UCSD-AML1 (cell line): ENCODE measurements at regions not wholly inside any gene's neighbourhood (a gene's known extent, or its start where the extent isn't known, plus 50 kb on each side); places are given as distances from the start of the nearest gene placed in this dataset.
"Not testable (repeated sequence)": the region's sequence is repeated elsewhere in the genome, so short reads cannot be mapped to it uniquely, and the experiment has no call there.

ENCODE experiments used
- DNase-seq: peaks from one replicate; lab custom pipeline; 2025; ENCODE audit not compliant: unreplicated experiment; lab: John Stamatoyannopoulos, UW

DNA sequence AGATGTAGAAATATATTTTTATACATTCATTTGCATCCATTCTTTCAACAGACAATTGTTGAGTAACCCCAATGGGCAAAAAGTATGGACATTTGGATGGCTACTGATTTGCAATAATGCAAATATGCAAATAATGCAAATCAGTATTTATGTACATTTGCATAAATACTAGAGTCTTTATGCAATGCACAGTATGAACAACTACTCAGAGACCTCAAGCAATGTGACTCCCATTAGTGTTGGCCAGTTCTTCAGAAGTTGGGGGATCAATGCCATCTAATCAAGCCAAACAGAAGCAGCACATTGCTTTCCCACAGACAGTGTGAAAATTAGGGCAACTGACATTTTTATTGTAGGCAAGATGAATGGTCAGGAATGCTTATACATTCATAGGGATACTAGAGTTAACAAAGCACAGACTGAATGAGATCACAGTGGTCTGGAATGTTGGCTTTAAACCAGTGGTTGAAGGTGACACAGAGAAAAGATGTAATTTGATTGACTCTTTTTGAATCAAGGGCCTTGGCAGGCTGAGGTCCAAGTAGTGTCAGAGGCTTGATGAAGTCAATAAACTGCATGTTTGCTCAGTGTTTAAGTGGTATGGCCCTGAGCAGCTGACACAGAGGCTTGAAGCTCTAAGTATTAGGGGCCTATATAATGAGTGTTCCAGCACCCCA lies 256.6 kb downstream of the CTH start:
- DNase-seq: no peak

DNA sequence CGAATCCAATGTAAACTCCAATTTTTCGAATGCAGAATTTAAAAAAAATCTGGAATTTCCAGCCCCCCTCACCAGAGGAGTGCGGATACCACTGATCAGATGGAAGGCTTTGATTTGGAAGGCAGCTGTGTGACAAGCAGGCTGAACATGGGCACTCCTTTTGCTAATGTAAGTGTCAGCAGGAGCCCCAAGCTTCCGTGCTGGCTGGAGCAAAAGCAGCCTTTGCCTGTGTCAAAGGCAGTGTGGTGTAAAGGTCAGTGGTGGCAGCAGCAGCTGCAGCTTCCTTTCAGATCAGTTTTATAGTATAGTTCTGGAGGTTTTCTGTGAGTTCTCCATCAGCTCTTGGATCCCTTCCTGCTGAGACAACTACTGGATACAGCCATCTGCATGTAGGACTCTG lies 259.9 kb downstream of the CTH start:
- DNase-seq: no peak

DNA sequence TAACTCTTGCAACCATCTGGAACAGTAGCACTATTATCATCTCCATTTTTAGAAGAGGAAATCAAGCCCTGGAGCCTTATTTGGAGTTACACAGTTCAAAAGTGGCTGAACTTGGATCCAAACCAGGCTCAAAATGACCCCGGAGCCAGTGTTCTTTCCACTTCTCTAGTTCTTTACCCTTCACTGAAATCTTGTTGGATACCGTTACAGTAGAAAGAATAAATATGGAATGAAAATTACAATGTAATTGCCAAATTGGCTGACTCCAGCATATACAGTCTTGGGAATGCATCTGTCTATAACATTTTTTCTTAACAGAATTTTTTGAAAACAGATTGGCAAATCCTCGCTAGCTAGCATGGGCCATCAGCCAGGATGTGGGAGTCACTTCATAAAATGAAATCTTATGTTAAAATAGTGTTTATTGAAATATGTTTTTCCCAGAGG lies 261.4 kb downstream of the CTH start:
- no peak for DNase-seq

DNA sequence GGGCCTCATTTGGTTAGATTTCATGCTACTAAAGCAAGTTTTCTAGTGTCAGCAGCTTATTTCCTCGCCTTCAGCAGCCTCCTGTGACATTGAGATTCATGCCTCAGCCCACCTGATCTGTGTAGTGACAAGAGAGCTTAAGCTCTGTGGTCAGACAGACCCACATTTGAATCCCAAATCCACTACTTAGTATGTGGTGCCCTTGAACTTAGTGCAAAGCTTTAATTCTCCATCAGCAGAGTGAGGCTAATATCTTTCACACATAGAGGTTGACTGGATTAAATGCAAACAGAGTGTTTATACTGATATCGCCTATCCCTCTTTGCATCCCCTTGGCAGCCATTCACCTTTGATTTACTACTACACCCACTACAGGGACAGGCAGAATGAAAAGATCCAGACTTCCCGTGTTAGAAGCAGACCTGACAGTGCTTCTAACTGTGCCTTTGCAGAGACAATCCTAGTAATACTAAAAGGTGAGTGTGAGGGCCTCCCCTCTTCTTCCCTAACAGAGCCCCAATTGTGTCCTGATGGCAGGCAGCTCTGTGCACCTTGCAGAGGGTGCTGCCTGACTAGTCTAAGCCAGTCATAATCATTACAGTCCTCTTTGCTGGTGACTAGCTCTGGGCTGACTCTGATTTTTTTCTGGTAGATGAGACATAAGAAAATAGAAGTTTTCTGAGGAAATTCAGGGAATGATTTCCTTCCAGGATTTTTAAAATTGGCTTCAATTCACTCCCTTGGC lies 264.0 kb downstream of the CTH start:
- DNase-seq: no peak

DNA sequence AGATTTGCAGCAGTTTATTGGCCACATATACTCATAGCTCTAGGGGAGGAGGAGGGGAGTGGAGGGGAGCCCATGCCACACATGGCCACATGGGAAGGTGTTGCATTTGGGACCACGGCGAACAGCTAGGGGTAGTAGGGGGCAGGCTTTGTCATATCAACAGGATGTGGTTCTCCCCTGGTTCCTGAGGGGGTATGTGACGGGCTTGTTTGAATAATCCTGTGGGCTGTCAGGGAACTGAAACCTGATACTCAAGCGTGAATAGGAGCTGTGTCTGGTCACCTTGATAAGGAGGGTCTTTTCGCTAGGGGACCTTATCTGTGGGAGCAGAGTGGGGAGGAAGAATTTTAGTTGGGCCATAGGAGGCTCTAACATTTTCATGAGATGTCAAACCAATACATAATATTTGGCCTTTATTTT lies 264.7 kb downstream of the CTH start:
- DNase-seq: peak; percentile 18

DNA sequence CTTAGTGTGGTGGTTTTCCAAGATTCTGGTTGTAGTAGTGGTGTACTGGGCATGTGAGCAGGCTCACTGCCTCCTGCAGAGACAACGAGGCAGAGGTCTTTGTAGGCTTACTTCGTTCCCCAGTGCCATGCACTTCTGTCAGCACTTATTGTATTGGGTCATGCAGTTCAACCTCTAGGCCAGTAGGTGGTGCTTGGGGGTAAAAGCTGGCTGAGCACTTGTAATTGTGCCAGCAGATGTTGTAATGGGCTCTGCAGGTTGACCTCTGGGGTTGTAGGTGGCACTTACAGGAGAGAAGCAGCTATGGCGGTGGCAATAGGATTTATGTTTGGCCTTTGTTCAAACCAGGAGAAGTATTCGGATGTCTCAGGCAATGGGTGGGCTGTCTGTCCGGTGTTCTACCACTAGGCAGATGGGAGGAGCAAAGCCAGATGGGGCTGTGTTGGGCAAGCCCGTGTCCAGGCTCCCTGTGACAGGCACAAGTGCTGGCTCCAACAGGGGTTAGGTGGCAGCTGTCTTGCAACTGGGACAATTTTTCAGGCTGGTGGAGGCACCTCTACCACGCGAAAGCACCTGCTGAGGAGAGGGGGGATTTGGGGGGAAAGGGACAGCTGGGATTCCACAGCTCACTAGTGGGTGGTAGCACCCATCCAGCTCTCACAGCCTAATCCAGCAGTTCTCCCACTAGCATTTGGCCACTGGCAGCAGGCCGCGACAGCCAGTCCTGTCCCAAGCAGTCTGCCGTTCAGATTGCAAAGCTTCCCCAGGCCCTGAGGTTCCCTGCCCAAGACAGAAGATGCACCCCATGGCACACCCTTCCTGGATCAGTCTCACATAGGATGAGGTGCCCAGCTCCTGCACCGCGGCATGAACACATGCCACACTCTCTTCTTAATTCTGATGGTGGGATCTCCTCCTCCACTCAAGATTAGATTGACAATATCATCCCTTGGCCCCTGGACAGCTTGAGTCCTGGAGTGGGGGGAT lies 274.5 kb downstream of the CTH start:
- DNase-seq: peak; percentile 32

DNA sequence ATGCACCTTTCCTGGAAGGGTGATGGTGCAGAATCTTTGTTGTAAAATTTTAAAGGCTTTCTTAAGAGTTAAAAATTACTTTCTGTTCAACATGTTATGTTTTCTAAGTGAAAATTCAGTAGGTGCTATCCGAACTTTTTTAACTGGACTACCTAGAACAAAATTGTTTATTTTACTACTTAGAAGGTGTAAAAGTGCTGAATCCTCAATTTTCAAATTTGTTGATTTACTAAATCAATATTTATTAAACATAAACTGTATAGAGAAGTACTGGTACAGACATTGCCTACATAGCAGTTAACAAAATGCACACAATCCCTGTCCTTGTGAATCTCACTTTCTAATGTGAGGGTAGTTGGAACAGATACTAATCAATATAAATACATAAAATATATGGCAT lies 277.5 kb downstream of the CTH start:
- DNase-seq: no peak

DNA sequence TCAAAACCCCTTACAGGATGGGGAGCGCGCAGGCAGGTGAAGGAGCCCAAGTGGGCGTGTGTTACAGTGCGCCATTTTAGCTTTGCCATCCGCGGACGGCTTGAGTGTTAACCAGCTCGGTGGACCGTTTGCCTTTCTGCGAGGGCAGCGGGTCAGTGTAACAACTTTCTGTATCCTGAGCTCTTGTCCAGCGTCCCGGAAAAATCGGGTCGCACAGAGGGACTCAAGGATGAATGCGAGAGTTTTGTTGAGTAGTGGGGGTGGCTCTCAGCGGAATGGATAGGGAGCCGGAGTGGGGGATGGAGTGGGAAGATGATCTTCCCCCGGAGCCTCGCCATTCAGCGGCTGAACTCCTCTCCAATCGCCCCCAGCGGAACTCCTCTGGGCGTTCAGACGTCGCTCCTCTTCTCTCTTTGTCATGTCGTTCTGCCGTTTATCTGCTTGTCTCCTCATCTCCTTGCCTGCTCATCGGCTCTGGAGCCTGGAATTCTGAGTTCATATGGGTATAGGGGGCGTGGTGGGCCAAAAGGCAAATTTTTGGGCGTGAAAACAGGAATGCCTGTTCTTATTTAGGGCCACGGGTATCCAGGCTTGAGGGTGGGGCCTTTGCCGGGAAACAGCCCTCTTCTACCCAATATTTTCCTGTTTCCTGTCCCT lies 295.4 kb downstream of the CTH start:
- no peak for DNase-seq

DNA sequence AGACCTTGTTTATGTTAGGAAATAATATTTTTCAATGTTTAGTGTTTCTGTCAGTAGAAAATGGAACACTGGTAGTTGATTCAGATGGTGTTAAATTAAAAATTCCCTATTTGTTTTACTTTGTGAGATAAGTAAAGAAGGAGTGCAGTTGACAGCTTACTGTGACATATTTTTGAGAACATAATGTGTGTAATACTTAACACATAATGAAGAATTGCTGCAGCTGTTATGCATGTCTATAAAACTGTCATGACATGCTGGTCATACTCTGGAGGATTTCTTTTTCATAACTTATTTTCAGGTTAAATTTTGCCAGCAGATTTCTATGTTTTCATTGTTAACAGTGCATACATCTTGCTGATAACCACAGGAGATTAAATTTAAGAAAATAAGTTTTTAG lies 296.1 kb downstream of the CTH start:
- no peak for DNase-seq

DNA sequence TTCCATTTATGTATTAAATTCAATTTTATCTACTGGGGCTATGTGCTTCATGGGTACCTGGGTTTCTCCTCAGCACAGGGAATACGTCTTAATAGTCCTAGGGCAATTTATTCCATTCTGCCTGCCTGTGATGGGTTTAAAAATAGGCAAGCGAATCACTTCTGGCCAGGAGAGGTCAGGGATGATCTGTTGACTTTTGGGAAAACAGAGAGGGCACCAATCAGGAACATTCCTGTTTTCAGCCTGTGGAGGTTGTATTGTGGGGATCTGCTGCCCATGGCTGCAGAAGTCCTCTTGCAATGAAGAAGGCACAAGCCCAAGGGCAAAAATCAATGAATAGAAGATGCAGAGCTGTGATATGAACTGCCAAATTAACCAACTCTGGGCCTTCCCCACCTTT lies 303.1 kb downstream of the CTH start:
- no peak for DNase-seq

DNA sequence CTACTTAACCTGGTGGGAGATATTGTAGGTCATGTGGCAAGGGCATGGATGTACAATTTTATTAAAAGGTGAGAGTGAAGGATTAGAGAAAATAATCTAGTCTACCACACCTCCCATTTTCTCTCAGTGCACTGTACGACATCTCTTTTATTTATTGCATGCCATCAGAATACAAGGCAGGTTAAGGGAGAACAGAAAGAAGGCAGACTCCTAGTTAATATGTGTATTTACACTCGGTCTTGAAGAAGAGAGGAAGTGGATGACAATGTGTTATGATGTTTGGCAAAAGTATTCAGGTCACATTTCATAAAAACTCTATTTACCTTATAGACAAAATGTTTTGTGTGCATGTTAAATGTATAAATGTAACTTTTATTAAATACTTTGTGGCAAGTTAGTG lies 306.1 kb downstream of the CTH start:
- no peak for DNase-seq

DNA sequence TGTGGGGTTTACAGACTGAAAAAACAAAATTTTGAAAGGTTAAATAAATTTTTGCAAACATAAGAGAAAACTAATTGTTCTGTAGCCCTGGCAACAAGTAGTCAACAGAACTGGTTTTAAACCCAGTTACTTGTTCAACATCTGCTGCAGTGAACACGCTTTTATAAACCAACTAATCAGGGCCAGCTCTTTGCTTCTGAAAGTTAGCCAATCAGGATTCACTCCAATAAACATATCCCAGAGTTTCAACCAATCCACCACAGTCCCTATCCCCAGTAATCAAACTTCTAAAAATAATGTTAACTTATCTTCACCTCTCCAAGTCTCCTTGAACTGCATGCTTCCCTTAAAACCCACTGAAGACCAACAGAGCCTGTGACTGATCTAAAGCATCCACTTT lies 306.6 kb downstream of the CTH start:
- no peak for DNase-seq

DNA sequence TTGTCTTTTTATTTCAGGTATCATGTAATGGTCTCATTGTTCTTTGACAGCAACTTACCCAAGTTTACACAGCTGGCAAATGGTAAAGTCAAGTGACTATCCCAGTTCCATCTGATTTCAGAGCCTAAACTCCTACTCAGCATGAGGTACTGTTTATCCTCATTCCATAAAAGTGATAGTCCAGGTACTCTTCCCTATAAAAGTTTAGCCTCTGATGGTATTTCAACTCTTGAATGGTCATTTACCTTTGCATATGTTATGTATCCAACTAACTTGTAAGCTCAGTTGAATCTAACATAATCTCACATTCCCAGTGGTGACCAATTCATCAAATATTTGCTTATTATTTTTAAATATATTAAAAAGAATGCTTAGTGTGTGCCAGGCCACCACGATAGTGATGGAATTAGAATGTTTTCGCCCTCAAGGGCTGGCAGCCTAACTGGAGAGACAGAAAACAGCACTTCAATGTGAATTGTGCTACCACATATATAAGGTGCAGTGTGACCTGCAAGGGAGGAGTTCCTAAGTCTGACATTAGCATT lies 307.1 kb downstream of the CTH start:
- no peak for DNase-seq

DNA sequence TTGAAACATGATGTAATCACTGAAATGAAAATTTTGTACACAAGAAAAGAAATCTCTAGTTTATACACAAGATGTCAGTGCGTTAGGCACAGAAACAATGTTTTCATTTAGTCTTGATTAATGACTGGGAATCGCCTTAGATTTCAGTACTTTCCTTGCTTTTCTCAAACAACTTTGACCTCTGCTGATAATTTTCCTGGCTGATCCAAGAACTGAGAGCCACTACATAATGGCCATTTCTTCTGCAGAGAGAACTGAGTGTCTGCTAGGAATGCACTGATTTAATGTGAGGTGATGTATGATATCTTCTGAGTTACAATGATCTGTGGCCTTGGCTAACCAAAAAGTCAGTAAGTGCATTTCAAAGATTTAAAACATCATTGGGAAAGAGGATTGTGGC lies 308.1 kb downstream of the CTH start:
- no peak for DNase-seq

DNA sequence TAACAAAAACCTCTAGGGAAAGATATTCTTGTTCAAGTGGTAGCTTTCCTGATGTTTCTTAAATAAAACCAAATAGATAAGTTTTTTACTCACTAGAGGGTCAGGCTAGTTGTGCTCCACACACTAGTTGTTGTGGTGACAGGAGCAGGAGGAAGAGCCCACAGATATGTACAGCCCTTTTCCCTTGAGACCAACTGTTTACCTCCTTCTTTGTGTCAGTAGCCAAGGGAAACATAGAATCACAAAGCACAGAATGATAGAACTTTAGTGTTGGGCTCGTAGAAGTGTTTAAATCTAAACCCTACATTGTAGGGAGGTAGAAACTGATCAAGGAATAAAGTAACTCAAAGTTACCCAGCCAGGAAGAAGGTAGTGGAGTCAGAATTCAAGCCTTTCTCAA lies 309.0 kb downstream of the CTH start:
- no peak for DNase-seq

DNA sequence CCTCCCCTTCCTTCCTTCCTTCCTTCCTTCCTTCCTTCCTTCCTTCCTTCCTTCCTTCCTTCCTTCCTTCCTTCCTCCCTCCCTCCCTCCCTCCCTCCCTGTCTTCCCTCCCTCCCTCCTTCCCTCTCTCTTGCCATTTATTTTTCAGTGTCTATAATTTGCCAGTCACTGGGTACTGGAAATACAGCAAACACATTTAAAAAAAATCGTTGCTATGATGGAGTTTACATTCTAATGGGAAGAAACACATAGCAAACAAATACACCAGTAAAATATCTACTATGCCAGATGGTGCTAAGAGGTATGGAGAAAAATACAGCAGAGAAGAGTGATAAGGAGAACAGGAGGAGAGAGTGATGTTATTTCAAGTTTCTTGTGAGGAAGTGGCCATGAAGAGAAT lies 309.5 kb downstream of the CTH start:
- no peak for DNase-seq

DNA sequence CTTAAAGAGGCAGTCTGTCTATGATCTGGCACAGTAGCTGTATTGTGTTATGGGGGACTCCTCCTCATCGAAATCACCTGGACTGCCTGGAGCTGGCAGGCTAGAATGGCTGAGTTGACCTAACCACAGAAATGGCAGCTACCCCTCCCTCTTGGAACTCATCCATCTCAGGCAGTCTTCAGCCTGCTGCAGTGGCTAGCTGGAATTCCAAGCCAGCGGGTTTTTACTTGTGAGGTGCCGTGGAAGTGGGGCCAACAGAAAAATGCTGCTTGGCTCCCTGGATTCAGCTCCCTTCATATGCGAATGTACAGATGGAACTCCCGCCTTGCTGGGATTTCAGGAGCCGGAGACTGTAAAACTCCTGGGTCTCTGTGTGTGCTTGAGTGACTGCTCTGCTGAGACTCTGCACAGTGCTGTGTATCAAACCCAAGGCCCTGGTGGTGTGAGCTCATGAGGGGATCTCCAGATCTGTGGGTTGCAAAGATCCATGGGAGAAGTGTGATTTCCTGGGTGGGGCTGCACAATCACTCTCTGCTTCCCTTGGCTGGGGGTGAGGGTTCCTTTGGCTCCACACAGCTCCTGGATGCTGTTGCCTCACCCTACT lies 316.9 kb downstream of the CTH start:
- DNase-seq: peak; percentile 5

DNA sequence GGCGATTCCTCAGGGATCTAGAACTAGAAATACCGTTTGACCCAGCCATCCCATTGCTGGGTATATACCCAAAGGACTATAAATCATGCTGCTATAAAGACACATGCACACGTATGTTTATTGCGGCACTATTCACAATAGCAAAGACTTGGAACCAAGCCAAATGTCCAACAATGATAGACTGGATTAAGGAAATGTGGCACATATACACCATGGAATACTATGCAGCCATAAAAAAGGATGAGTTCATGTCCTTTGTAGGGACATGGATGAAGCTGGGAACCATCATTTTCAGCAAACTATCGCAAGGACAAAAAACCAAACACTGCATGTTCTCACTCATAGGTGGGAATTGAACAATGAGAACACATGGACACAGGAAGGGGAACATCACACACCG lies 311.1 kb downstream of the PTGER3 start:
- DNase-seq: not testable (repeated sequence)

DNA sequence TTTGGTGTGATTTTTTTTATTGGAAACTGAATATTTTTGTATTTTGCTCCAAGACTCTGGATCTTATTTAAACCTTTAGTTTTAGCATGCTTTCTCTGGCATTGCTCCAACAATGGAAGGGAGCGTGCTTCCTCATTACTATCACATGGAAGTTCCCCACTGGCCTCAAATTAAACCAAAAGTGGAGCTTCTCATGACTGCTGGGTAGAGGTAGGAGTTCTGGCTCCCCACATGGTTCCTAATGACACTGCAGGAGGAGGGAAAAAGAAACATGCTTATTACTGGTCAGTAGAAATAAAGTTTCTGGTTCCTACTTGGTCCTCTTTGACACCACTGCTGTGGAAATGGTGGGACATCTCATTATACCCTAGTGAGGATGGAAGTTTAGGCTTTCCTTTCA lies 310.5 kb downstream of the PTGER3 start:
- no peak for DNase-seq

DNA sequence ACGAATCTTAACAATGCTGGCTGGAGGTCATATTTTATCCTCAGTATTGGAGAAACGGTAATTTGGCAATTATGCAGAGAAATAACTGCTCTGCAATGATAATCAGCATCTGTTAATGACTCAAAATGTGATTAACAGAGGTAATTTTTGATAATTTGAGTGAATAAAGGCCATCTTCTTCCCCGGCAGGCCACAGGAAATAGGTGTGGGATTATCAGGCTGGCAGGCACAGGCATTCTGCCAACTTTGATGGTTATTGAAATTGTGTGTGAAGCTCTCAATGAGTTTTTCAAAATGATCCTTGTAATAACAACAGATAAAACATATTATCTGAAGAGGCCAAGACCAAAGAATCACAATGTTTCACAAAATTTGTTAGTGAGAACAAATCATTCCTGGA lies 309.0 kb downstream of the PTGER3 start:
- DNase-seq: no peak
